SK-MEL-5 (cell line): ENCODE measurements at regions not wholly inside any gene's neighbourhood (a gene's known extent, or its start where the extent isn't known, plus 50 kb on each side); places are given as distances from the start of the nearest gene placed in this dataset.

ENCODE experiments used
- DNase-seq: peaks from one replicate; pipeline ENCODE4 v3.0.0-alpha.2; 2016; ENCODE audit warnings: low read depth, low spot score
- in situ Hi-C: cut with HindIII; loops from 2 replicates; pipeline ENCODE4 v1.10.0; 2016; ENCODE audit warnings: low sequenced_read_pairs, high pct_unique_total_duplicates, low pct_unique_long_range_greater_than_20kb

GRCh38 chr7:15906436-15906835 lies 220.0 kb upstream of the MEOX2 start:
- in situ Hi-C loops: no loop called here
- DNase-seq: no peak

DNA sequence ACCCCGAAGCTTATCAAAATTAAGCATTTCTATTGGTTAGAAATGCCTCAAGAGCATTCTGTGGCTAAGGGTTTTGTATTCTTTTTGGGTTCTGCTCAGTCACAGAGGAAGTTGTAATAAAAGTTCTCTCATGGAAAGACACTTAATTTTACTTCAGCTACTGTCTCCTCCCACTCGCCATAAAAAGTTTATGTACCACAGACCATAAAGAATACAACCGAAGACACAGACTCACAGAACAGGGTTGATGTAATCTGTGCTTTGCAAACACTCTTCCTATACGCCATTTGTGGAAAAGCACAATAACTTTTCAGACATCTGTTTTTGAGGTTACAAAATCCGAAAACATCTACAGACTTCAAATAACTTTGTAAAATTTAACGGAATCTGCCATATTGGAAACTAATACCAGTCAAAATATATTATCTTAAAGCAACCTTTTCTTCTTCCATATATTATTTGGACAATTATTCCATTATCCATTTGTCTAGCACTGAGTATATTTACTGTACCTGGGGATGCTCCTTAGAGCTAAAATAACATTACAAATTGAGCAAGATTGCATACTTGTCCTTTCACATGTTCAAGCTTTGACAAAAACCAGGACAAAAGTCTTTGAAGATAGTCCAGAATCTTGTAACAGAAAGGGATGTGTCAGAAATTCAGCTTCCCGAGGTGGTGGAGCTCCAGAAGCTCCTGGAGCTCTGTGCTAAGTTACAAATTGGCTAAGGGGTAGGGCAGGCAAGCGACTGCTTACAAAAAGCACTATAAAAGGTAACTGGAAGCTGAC lies 219.0 kb upstream of the MEOX2 start:
- in situ Hi-C loops: no loop called here

DNA sequence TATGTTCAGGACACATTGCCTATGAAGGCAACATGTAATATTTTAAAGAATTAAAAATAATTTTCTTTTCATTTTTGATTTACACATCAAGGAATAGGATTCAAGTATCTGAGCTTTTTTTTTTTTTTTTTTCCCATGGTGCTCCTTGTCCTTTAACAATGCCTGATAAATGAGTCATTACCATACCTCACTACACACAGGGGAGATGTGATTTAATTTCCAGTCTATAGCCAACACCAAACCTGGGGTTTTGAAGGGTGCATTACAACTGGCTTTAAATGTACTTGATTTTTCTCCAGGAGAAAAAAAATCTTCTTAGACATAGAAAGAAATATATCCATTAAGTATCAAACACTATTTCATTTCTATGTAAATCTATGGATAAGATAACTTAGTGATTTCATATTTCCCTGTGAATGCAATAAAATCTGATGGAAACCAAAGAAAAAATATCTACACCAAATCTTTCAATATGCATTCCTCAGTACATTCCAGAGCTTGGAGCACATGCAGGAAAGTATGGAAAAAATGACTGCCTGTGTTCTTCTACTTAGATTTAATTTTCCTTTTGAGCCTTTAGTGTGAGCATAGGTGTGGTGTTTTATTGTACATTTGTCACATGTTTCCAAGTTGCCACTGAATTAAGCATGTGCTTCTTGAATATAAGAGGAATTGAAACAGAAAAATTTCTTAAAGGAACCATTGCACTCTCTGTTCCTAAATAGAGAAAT lies 204.8 kb upstream of the MEOX2 start:
- no peak for DNase-seq

More for the DNA sequence above, 219.0 kb upstream of the MEOX2 start:
- no peak for DNase-seq

GRCh38 chr7:15889507-15889906 lies 203.0 kb upstream of the MEOX2 start:
- peak; percentile 84 for DNase-seq
- in situ Hi-C loops: no loop called here

More for the DNA sequence above, 204.8 kb upstream of the MEOX2 start:
- in situ Hi-C loops: no loop called here

DNA sequence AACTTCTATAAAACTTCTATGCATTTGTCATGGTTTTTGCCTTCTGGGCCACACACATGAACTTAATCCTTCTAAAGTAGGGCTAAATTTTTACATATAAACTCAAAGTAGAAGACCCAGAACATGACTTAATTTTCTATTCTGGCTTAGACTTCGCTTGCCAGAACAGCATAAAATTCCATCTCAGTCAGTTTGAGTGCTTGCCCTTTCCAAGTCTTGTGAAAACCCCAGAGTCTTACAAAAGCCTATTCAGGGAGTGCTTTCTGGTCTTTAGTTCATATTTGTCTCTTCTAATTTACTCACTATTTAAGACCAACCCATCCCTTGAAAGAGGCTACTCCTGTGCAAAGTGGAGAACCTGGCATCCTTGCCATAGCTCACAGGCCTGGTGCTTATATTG lies 201.6 kb upstream of the MEOX2 start:
- in situ Hi-C loops: no loop called here
- no peak for DNase-seq

DNA sequence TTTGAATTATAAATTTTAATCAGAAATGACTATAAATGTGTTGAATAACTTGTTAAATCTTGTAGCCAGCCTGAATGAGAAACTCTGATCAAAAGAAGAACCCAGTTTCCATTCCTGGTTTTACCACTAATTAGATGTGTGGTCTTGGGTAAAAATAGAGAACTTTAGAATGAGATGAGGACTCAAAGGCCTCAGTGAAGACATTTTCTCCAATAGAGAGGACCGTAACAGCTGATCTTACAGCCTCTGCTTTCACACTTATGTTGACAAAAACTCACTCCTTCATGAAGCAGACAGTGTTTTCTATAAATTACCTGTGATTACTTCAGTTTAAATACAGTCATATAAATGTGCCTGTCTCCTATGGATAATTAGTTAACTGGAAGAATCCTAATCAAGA lies 200.1 kb upstream of the MEOX2 start:
- DNase-seq: no peak
- in situ Hi-C loops: no loop called here

GRCh38 chr7:15885678-15886077 lies 199.2 kb upstream of the MEOX2 start:
- DNase-seq: no peak
- in situ Hi-C loops: no loop called here

- DNase-seq: no peak
- in situ Hi-C loops: no loop called here
Measured at GRCh38 chr7:15874774-15875173, 188.3 kb upstream of the MEOX2 start.

DNA sequence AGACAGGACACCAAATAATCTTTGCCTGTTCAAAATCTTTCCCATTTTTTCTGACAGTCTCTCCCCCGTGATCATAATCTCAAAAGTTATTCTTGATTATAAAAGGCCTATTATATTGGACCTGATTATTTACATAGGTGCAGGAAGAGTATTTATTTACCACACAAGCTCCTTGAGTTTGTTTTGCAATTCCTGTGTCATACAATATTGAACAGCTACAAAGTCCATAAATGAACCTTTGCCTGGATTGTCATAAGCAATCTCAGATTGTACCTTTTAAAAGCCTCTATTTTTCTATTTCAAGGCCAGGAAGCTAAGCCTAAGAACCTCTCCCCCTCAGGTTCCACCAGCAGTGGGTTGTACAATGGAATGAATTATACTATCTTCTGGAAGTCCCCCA lies 183.9 kb upstream of the MEOX2 start:
- in situ Hi-C loops: no loop called here
- no peak for DNase-seq

DNA sequence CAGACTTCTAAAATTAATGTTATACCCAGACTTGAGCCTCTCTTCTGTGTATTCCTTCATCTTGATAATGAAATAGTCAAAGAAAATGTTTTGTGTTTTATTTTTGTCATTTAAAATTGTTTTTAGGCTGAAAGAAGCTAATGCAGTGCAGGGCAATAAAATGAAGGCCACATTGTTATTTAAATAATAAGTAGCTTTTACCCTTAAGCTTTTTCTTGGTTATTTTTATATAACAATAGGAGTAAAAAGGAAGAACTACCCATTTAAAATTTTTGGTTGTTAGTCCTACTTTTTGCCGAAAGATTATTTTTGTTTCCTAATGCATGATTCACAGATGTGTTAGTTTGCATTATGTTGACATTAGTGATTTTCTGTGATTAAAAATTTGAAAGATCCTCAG lies 181.0 kb upstream of the MEOX2 start:
- DNase-seq: no peak
- in situ Hi-C loops: no loop called here

GRCh38 chr7:15866753-15867152 lies 180.3 kb upstream of the MEOX2 start:
- DNase-seq: no peak
- in situ Hi-C loops: no loop called here

- in situ Hi-C loops: no loop called here
- no peak for DNase-seq
Measured at GRCh38 chr7:15864626-15864991, 178.1 kb upstream of the MEOX2 start.

DNA sequence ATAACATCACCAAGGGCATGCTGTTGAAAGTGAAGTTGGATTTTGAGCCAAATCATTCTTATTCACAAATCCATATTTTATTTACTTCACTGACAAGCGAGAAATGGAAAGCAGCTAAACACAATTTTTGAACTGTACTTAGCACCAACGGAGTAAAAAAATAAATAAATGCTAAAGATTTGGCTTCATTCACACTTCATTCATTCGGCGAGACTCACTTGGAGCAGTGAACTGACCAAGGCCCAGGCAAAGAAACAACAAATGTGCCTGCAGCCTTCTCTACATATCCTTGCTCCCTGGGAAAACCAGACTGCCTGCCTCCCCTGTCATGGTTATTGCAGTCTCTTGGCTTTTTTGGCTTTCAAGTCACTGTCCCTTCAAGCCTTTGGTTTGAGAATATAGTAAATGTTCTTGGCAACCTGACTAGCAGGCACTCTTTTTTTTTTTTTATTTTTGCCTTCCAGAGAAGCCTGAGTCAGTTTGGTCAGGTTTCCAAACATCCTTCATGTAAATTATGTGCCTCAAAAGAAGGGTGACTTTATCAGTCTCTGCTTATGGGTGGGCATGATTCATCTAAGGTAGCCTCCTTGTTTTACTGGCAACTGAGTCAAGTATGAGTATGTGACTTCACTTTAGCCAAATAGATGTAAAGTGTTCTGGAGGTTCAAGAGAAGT lies 177.6 kb upstream of the MEOX2 start:
- no peak for DNase-seq
- in situ Hi-C loops: no loop called here

- no peak for DNase-seq
- in situ Hi-C loops: no loop called here
Measured at GRCh38 chr7:15862781-15863165, 176.3 kb upstream of the MEOX2 start.

GRCh38 chr7:15862016-15862780 lies 175.7 kb upstream of the MEOX2 start:
- in situ Hi-C loops: no loop called here
- DNase-seq: no peak

- in situ Hi-C loops: no loop called here
- no peak for DNase-seq
Measured at GRCh38 chr7:15860264-15860949, 173.9 kb upstream of the MEOX2 start.

DNA sequence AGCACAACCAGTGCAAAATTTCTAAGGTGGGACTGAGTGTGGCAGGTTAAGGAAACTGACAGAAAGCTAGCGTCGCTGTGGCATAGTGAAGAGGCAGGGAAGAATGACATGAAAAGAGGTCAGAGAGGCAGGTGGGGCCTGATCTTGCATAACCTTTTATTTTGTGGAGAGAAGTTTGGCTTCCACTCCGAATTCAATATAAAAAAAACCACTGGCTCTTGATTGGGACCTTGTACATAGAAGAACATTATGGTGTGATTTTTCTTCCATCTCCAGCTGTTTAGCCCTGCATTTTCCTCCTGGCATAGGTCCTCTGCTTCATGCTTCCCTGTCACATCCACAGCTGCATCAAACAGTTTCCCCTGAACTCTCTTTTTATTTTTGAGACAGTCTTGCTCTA lies 170.5 kb upstream of the MEOX2 start:
- in situ Hi-C loops: no loop called here
- DNase-seq: no peak

DNA sequence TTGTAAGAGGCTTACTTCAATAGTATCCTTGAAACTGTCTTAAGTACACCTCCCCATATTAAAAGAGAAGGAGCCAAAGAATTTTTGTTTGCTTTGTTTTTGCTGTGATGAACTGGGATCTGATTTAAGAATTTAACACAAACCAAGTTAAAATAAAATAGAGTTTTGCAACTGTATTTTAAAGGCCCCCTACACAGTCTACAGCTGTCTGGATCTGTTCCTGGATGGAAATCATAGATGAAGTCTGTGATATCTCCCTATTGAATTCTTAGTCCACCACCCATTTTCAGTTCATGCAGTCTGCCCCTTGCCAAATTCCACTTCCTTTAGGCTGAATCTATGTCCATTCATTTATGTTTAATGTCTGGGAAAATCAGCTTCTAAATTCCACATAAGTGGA lies 169.8 kb upstream of the MEOX2 start:
- in situ Hi-C loops: no loop called here
- DNase-seq: no peak
